ENCODE measurements at regions not wholly inside any gene's neighbourhood (a gene's known extent, or its start where the extent isn't known, plus 50 kb on each side); places are given as distances from the start of the nearest gene placed in this dataset.
"Not testable (repeated sequence)": the region's sequence is repeated elsewhere in the genome, so short reads cannot be mapped to it uniquely, and the experiment has no call there.

DNA sequence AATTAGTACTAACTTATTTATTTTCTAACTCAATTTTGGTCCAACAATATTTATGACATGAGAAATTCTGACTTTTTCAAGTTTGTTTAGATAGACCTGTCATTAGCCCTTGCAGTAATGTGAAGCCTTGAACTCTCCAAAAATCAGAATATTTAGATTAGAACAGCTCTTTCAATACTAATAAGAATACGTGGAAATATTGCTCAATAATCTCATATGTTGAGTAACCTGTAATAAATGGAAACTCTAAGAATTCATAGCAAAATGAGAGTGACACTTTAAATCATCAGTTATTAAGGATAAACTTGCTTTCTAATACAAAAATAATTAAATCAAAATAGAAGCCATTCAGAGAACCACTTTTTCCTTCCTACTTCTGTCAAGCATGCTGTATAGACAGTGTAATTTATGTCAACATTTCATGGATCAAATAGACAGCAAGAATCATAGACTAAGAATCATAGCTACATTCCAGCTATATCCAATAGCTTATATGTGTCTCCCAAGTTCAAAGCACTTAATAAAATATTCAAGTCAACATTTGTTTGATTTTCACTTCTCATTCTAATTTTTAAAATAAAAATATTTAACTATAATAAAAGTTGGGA lies 710.3 kb upstream of the SOX11 start:
- no peak for DNase-seq (ENCODE audit: low spot score)

- not testable (repeated sequence) for DNase-seq (ENCODE audit: low spot score)
Measured at GRCh38 chr2:4988444-4988843, 703.7 kb upstream of the SOX11 start.

DNA sequence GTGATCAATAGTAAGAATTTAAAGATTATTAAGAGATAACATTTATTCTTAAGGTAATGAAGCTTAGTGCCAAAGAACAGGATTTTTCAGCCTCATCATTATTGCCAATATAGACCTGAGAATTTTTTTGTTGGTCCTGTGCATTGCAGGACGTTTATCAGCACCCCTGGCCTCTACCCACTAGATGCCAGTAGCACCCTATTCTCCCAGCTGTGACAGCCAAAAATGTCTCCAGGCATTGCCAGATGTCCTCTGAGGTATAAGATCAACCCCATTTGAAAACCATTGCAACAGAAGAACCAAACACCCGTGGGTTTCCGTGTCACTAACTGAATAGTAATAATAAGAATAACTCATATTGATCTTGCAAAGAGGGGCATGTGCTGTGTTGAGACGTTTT lies 700.0 kb upstream of the SOX11 start:
- no peak for DNase-seq (ENCODE audit: low spot score)

- no peak for DNase-seq (ENCODE audit: low spot score)
Measured at GRCh38 chr2:4995466-4995865, 696.7 kb upstream of the SOX11 start.

- DNase-seq (ENCODE audit: low spot score) = no peak
Measured at GRCh38 chr2:5007596-5007995, 684.6 kb upstream of the SOX11 start.

GRCh38 chr2:5019324-5019723 lies 672.9 kb upstream of the SOX11 start:
- no peak for DNase-seq (ENCODE audit: low spot score)

GRCh38 chr2:5020116-5020875 lies 671.9 kb upstream of the SOX11 start:
- no peak for DNase-seq (ENCODE audit: low spot score)

DNA sequence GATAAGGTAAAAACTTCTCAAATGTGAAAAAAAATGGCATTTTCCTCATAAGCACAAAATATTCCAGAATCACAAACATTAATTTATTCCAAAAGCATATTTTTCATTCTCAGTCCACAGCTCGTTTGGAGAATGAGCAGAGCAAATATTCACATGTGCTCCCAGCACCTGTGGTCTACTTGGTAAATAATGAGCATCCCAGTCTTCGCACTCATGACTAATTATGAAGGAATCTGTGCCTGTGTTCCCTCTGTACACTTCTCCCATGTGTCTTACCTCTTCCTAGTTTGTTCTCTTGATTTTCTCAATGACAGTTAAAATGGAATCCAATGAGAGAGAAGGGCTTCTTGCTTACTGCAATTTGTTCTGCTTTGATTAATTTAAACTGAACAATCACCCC lies 671.0 kb upstream of the SOX11 start:
- peak; percentile 35 for DNase-seq (ENCODE audit: low spot score)

- DNase-seq (ENCODE audit: low spot score) = no peak
Measured at GRCh38 chr2:5022061-5022460, 670.1 kb upstream of the SOX11 start.

- DNase-seq (ENCODE audit: low spot score) = not testable (repeated sequence)
Measured at GRCh38 chr2:5022708-5023635, 669.2 kb upstream of the SOX11 start.

DNA sequence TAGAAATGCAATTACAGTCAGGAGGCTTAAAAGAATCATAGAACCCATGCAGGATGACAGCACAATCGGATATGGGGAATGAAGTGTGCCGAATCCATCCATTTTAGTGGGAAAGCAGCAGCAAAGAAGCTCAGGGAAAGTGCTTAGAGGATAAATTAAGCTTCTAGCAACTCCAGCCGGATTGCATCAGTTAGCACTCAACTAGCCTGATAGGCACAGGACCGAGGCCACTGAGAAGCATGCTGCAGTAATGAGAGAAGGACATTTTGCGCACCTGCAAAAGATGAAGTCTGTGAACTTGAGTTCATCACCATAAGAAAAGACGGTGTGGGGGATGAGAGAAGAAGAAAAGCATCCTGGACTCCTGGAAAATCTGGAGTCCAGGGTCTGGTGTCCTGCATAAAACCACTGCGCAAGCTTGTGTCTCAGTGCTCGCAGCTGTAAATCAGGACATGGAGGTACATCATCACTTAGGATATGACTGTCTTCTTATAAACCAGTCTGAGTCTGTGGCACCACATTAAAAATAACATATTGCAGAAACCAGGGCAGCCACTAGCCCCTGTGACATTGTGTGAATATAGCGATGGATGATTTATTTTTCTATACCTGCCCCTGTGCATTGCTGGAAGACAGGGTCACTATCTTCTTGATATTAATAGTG lies 665.5 kb upstream of the SOX11 start:
- DNase-seq (ENCODE audit: low spot score) = no peak

DNA sequence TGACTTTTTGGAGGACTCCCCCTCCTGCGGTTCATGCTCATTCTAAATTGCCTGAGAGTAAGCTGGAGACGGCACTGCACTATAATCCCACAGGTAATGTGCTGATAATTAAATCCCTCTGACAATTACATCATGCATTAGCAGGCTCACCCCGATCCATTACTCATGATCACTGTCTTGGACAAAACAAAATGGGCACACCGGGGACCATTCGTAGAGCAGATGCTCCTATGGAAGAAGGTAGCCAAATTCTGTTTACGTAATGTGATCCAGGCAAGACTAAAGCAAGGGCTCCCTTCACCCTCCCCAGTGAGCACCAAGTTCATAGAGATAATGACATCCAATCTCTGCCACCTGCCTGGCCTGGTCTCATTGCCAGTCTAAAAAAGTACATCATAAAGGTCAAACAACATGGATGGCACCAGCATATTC lies 657.1 kb upstream of the SOX11 start:
- no peak for DNase-seq (ENCODE audit: low spot score)

- DNase-seq (ENCODE audit: low spot score) = no peak
Measured at GRCh38 chr2:5036256-5036655, 655.9 kb upstream of the SOX11 start.

DNA sequence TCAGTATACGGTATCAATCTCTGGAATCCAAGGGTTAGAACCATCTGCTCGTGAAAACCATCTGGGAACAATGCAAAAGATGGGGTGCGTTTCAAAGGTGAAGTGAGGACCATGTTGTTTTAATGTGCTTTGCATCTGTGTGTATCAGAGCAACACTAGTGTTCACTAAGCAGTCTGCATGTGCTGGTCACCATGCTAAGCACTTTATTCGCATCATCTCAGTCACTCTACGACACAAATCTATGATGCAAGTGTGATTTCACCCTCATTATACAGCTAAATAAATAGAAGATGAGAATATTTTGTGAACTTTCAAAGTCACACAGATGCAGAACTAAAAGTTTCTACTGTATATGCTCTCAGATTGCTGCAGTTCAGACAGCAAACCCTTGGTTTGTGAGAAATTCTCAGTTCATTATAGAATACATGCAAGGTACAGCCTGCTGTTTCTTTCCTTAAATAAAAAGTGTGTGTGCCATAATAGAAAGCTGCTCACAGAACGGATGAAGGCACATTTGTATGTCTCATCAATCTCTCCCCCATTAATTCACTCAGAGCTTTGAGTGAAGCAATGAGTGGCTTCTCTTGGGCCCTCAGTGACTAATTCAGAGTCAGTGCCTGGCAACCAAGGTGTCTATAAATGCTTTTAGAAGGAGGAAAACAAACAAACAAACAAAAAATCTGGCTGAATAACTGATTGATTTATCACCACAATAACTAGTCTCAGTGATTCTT lies 652.8 kb upstream of the SOX11 start:
- DNase-seq (ENCODE audit: low spot score) = no peak

GRCh38 chr2:5040571-5040970 lies 651.6 kb upstream of the SOX11 start:
- DNase-seq (ENCODE audit: low spot score) = no peak

DNA sequence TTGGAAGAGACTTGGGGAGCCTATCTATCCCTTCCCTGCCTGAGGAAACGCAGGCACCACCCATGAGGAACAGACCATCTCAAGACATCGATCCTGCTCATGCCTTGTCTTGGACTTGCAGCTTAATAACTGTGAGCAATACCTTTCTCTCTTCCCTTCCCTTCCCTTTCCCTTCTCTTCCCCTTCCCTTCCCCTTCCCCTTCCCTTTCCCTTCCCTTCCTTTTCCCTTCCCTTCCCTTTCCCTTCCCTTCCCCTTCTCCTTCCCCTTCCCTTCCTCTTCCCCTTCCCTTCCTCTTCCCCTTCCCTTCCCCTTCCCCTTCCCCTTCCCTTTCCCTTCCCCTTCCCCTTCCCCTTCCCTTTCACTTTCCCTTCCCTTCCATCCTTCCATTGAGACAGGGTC lies 650.7 kb upstream of the SOX11 start:
- no peak for DNase-seq (ENCODE audit: low spot score)

GRCh38 chr2:5042666-5043440 lies 649.3 kb upstream of the SOX11 start:
- DNase-seq (ENCODE audit: low spot score) = no peak

DNA sequence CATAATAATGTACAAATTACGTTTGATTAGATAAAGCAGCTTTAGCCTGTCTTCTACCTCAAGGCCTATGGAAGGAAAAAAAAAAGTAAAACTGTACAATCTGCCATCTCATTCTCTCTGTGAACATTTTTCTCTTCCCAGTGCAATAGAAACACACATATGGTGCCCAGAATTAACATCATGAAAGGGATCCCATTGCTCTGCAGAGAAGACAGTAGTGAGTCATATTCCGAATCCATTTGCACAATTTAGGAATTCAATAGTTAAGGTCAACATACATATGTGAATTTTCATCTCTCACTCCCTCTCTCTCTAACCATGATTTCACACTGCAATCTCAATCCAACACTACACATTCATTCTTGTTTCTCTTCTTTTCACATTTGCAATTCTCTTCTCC lies 640.9 kb upstream of the SOX11 start:
- DNase-seq (ENCODE audit: low spot score) = no peak

- no peak for DNase-seq (ENCODE audit: low spot score)
Measured at GRCh38 chr2:5052905-5053304, 639.3 kb upstream of the SOX11 start.

- no peak for DNase-seq (ENCODE audit: low spot score)
Measured at GRCh38 chr2:5057891-5058351, 634.3 kb upstream of the SOX11 start.
